K562 (cell line): ENCODE measurements at regions not wholly inside any gene's neighbourhood (a gene's known extent, or its start where the extent isn't known, plus 50 kb on each side); places are given as distances from the start of the nearest gene placed in this dataset.

Experiments
- ATAC-seq: fragments of 200-7000 bp; cut with Tn5 transposase; 3 replicates; pipeline ENCODE4 v1.9.1; 2020; ENCODE audit warnings: moderate library complexity
- BruUV-seq: library from RNA; stranded (reverse); fragments of 400-500 nt; replicated peaks from 2 replicates; lab custom pipeline; 2021; lab: Mats Ljungman, UMichigan
- CTCF ChIA-PET: fragments of 300-600 bp; formaldehyde crosslinking; extraction: SDS; loops from one replicate; lab custom pipeline; 2021; ENCODE audit warnings: low intra/inter-chr PET ratio; lab: Yijun Ruan, JAX
- POLR2A ChIA-PET: fragments of 300-600, 350-650 bp; sonication (Branson Sonifier 250); formaldehyde crosslinking; extraction: SDS; loops from one replicate; lab custom pipeline; 2021; ENCODE audit warnings: antibody characterized with exemption, inconsistent platforms; lab: Yijun Ruan, JAX
- DNase-seq, 4 experiments: peaks; one replicate each; pipeline versions ENCODE4 v3.0.0 to v3.0.0-alpha.2; 2011 to 2018; ENCODE audit warnings: low spot score in 3 of 4, mixed read lengths in 3 of 4; ENCODE audit errors: extremely low read depth in 1 of 4
- FAIRE-seq: peaks from 2 replicates; lab custom pipeline; 2011; peaks lifted over from hg19 to GRCh38; lab: Jason Lieb, UNC
- H2AFZ ChIP-seq: 2 replicates; pipeline ENCODE4 v1.6.0; 2011; ENCODE audit warnings: low read depth, low read length, control low read depth, inconsistent platforms
- H3K27ac ChIP-seq: fragments of 200-600 bp; 3 replicates; pipeline ENCODE4 v1.8.0; 2011; ENCODE audit warnings: low read depth, mild to moderate bottlenecking, control low read depth, inconsistent platforms, low read length, moderate library complexity, mixed read lengths; ENCODE audit errors: extremely low read depth
- H3K27me3 ChIP-seq, 2 experiments: fragments of 300-600 bp in 1 of 2; 2 replicates in 1 of 2; 3 replicates in 1 of 2; pipeline versions ENCODE4 v1.6.0 to v1.8.0; 2011; ENCODE audit warnings: inconsistent platforms in 2 of 2, low read length in 2 of 2, mild to moderate bottlenecking in 1 of 2, mixed read lengths in 1 of 2, moderate library complexity in 1 of 2; ENCODE audit not compliant: control insufficient read depth in 2 of 2, insufficient read depth in 2 of 2
- H3K36me3 ChIP-seq: fragments of 300-600 bp; 3 replicates; pipeline ENCODE4 v1.8.0; 2011; ENCODE audit warnings: mild to moderate bottlenecking, low read length, inconsistent platforms; ENCODE audit not compliant: control insufficient read depth, insufficient read depth
- H3K4me1 ChIP-seq, 2 experiments: fragments of 200-600 bp in 1 of 2; replicated peaks in 1 of 2; 2 replicates in 1 of 2; 3 replicates in 1 of 2; pipeline versions ENCODE4 v1.5.1 to v1.8.0; 2011; ENCODE audit warnings: inconsistent platforms in 2 of 2, low read length in 2 of 2, mild to moderate bottlenecking in 1 of 2, mixed read lengths in 1 of 2, moderate library complexity in 1 of 2; ENCODE audit not compliant: control insufficient read depth in 2 of 2, insufficient read depth in 2 of 2
- H3K4me2 ChIP-seq: 2 replicates; pipeline ENCODE4 v1.6.1; 2011; ENCODE audit warnings: low read length, control low read depth, inconsistent platforms, mixed read lengths; ENCODE audit not compliant: insufficient read depth
- H3K4me3 ChIP-seq: fragments of 200-600 bp; sonication (generic), shearing (Covaris generic); 2 replicates; pipeline ENCODE4 v1.5.1; 2016; ENCODE audit warnings: control low read depth, inconsistent platforms
- H3K79me2 ChIP-seq: fragments of 200-600 bp; 3 replicates; pipeline ENCODE4 v1.8.0; 2011; ENCODE audit warnings: low read length, inconsistent platforms; ENCODE audit not compliant: control insufficient read depth, insufficient read depth
- H3K9ac ChIP-seq, 2 experiments: 2 replicates each; pipeline versions ENCODE4 v1.6.0 to v1.6.1; 2011; ENCODE audit warnings: low read depth in 2 of 2, low read length in 2 of 2, control low read depth in 1 of 2, inconsistent platforms in 1 of 2, mild to moderate bottlenecking in 1 of 2, mixed read lengths in 1 of 2; ENCODE audit not compliant: insufficient read depth in 1 of 2
- H3K9me1 ChIP-seq: one replicate; pipeline ENCODE4 v1.6.0; 2011; ENCODE audit warnings: inconsistent platforms, mild to moderate bottlenecking, low read length, moderate library complexity; ENCODE audit not compliant: control insufficient read depth, insufficient read depth
- H3K9me3 ChIP-seq: replicated peaks from 2 replicates; pipeline ENCODE4 v1.5.1; 2011; ENCODE audit warnings: low read depth, low read length, inconsistent platforms; ENCODE audit not compliant: control insufficient read depth, insufficient read depth
- H4K20me1 ChIP-seq: replicated peaks from 2 replicates; pipeline ENCODE4 v1.6.1; 2011; ENCODE audit warnings: low read length, inconsistent platforms, mixed read lengths; ENCODE audit not compliant: control insufficient read depth, insufficient read depth
- ARID1B ChIP-seq: fragments of 450-650 bp; IDR thresholded peaks from 2 replicates; pipeline ENCODE4 v1.6.1; 2016; ENCODE audit warnings: antibody characterized with exemption, mild to moderate bottlenecking, inconsistent platforms
- FOXO4 ChIP-seq: fragments of 450-650 bp; formaldehyde crosslinking; IDR thresholded peaks from 2 replicates; pipeline ENCODE4 v1.4.0; 2020; ENCODE audit warnings: mild to moderate bottlenecking, moderate library complexity
- GABPB2 ChIP-seq: fragments of 250-450 bp; sonication (Bioruptor Pico); conservative IDR thresholded peaks from 2 replicates; pipeline ENCODE4 v1.5.1; 2021; ENCODE audit warnings: mild to moderate bottlenecking
- KDM1A ChIP-seq, 2 experiments: fragments of 450-650 bp; IDR thresholded peaks; 2 replicates each; pipeline ENCODE4 v1.6.1; 2016; ENCODE audit warnings: mild to moderate bottlenecking in 2 of 2
- MTA3 ChIP-seq: fragments of 450-650 bp; formaldehyde crosslinking; IDR thresholded peaks from 2 replicates; pipeline ENCODE4 v1.6.1; 2017; ENCODE audit warnings: mild to moderate bottlenecking, borderline replicate concordance
- MYNN ChIP-seq, 2 experiments: sonication (generic); formaldehyde crosslinking in 1 of 2; IDR thresholded peaks; 2 replicates each; pipeline versions ENCODE4 v1.5.0 to v1.6.1; 2016 to 2020; ENCODE audit warnings: antibody characterized with exemption in 1 of 2, missing genetic modification reagents in 1 of 2
- NR1H2 ChIP-seq: sonication (generic); formaldehyde crosslinking; IDR thresholded peaks from 2 replicates; pipeline ENCODE4 v1.4.0; 2020; ENCODE audit warnings: mild to moderate bottlenecking, missing genetic modification reagents
- PHF20 ChIP-seq: fragments of 450-650 bp; IDR thresholded peaks from 2 replicates; pipeline ENCODE4 v1.6.1; 2018; ENCODE audit not compliant: partially characterized antibody
- SRSF1 ChIP-seq: fragments of 200-400 bp; formaldehyde crosslinking; IDR thresholded peaks from 2 replicates; pipeline ENCODE4 v1.6.1; 2017; ENCODE audit warnings: mild to moderate bottlenecking, low read depth, low read length, moderate library complexity
- WGBS: fragments of 100-300 bp; shearing (Covaris generic); methylation state at CpG from one replicate; pipeline ENCODE4 v1.1.6; 2016; ENCODE audit warnings: low coverage, mixed read lengths; ENCODE audit not compliant: insufficient coverage; ENCODE audit errors: missing lambda C conversion rate; 5-methylcytosine and 5-hydroxymethylcytosine counted together
- in situ Hi-C: fragments of 300-500 bp; cut with MboI; formaldehyde crosslinking; loops from 4 replicates; pipeline ENCODE4 v1.15.0; 2018; ENCODE audit warnings: inconsistent platforms, mixed read lengths
- intact Hi-C: fragments of 100-400 bp; cut with micrococcal nuclease; formaldehyde crosslinking; loops from 2 replicates; pipeline ENCODE4 v1.14.2; 2022

- H3K79me2 ChIP-seq: no peaks in the 10 kb centered on the region
- DNase-seq: no peak
- H3K9me3 ChIP-seq: no peaks in the 10 kb centered on the region
- CTCF ChIA-PET: no interaction called here
- BruUV-seq: no TSS peak
- no peak for FAIRE-seq
- no peaks in the 10 kb centered on the region for H3K9me1 ChIP-seq
- no peak overlapping the region for H2AFZ ChIP-seq
- no peaks in the 10 kb centered on the region for H3K27me3 ChIP-seq
- H4K20me1 ChIP-seq: no peaks in the 10 kb centered on the region
- WGBS: 2% methylated on average over 12 of the region's 13 CpGs
- H3K36me3 ChIP-seq: no peaks in the 10 kb centered on the region
- H3K4me2 ChIP-seq: no peak overlapping the region
- H3K27ac ChIP-seq: no peak overlapping the region
- in situ Hi-C loops: no loop called here
- intact Hi-C loops: no loop called here
- H3K4me1 ChIP-seq: no peaks in the 10 kb centered on the region
- TF ChIP-seq FOXO4: no peak
- TF ChIP-seq ARID1B: no peak
- TF ChIP-seq PHF20: no peak
- no peak for TF ChIP-seq GABPB2 (CRISPR knock-in tag)
- no peak for TF ChIP-seq MTA3
- TF ChIP-seq NR1H2 (CRISPR knock-in tag): no peak
- TF ChIP-seq KDM1A (IDR thresholded peaks at IDR 0.05): no peak
- no peak for TF ChIP-seq MYNN (IDR thresholded peaks at IDR 0.05)
- TF ChIP-seq MYNN (CRISPR knock-in tag; IDR thresholded peaks at IDR 0.05): no peak
- TF ChIP-seq SRSF1: no peak
- TF ChIP-seq, all 486 proteins: peak for 0
- no peak for ATAC-seq
- POLR2A ChIA-PET: interaction anchor here (0.6 kb wide), 1 partner anchor 1416 kb away, joined by 4 read pairs; no protein-coding TSS in a partner anchor
- H3K4me3 ChIP-seq: no peak overlapping the region
- H3K9ac ChIP-seq: no peak overlapping the region
Observed at GRCh38 chr2:116754381-116755101, 1060.0 kb upstream of the DDX18 start.
